OCI-LY1 (cell line): ENCODE measurements at regions not wholly inside any gene's neighbourhood (a gene's known extent, or its start where the extent isn't known, plus 50 kb on each side); places are given as distances from the start of the nearest gene placed in this dataset.

ENCODE experiments used
- EZH2 ChIP-seq: fragments of 200-600 bp; sonication (generic), shearing (Covaris generic); IDR thresholded peaks from 2 replicates; pipeline ENCODE4 v1.8.0; 2017; ENCODE audit warnings: borderline replicate concordance, mixed run types, mild to moderate bottlenecking, antibody characterized with exemption, low read length, moderate library complexity, mixed read lengths
- TF ChIP-seq, protein P1 (sequence below): fragments of 200-600 bp; sonication (generic), shearing (Covaris generic); IDR thresholded peaks from 2 replicates; pipeline ENCODE4 v1.5.1; 2017; ENCODE audit warnings: mild to moderate bottlenecking, antibody characterized with exemption, low read length, moderate library complexity, mixed read lengths

DNA sequence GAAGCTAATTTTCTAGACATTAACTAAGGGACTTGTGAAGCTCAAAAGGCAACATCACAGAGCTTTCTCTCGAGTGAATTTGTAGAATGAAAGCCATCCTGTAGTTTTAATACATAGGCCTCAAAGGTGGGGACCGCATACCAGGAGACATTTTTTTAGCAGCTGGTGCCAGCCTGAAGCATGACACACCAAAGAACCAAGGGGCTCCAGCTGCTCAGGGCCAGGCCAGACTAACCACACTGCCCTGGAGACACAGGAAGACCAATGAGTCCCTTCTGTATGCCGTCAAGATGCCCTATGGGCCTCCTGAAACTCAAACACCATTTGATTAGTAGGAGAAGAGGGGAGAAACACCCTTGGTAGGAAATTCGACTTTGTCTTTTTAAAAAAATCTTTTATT lies 113.9 kb upstream of the CACNA1E start:
- TF ChIP-seq, protein P1, sequence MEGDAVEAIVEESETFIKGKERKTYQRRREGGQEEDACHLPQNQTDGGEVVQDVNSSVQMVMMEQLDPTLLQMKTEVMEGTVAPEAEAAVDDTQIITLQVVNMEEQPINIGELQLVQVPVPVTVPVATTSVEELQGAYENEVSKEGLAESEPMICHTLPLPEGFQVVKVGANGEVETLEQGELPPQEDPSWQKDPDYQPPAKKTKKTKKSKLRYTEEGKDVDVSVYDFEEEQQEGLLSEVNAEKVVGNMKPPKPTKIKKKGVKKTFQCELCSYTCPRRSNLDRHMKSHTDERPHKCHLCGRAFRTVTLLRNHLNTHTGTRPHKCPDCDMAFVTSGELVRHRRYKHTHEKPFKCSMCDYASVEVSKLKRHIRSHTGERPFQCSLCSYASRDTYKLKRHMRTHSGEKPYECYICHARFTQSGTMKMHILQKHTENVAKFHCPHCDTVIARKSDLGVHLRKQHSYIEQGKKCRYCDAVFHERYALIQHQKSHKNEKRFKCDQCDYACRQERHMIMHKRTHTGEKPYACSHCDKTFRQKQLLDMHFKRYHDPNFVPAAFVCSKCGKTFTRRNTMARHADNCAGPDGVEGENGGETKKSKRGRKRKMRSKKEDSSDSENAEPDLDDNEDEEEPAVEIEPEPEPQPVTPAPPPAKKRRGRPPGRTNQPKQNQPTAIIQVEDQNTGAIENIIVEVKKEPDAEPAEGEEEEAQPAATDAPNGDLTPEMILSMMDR, result no peak
- no peak for TF ChIP-seq EZH2
